Right lobe of liver (tissue), 6 donors: ENCODE measurements at regions not wholly inside any gene's neighbourhood (a gene's known extent, or its start where the extent isn't known, plus 50 kb on each side); places are given as distances from the start of the nearest gene placed in this dataset.

Experiments used
- ATAC-seq, 4 donors: fragments of 200-7000 bp; cut with Tn5 transposase; one replicate each; pipeline ENCODE4 v1.9.1; 2020; ENCODE audit warnings: mild to moderate bottlenecking in 4 of 4, moderate library complexity in 4 of 4
- DNase-seq, 3 donors: peaks; one replicate each; pipeline ENCODE4 v3.0.0-alpha.2; 2020
- H3K27ac ChIP-seq, 3 donors: fragments of 200-600 bp; one replicate each; pipeline ENCODE4 v1.8.0; 2022
- H3K27me3 ChIP-seq, 2 donors: fragments of 200-600 bp; one replicate each; pipeline ENCODE4 v1.8.0; 2022
- H3K36me3 ChIP-seq, 4 donors: fragments of 200-600 bp; sonication (generic) in 1 of 4; one replicate each; pipeline versions ENCODE4 v1.5.1 to v1.8.0; 2017 to 2022; ENCODE audit warnings: control low read depth in 1 of 4
- H3K4me1 ChIP-seq, 4 donors: fragments of 200-600 bp; sonication (generic) in 1 of 4; one replicate each; pipeline versions ENCODE4 v1.5.1 to v1.8.0; 2017 to 2022; ENCODE audit warnings: control low read depth in 1 of 4
- H3K4me3 ChIP-seq, 3 donors: fragments of 200-600 bp; one replicate each; pipeline ENCODE4 v1.8.0; 2022
- H3K9me3 ChIP-seq, 4 donors: fragments of 200-600 bp; sonication (generic) in 1 of 4; one replicate each; pipeline versions ENCODE4 v1.5.1 to v1.8.0; 2017 to 2022; ENCODE audit warnings: control low read depth in 1 of 4
- POLR2A ChIP-seq: fragments of 450-650 bp; IDR thresholded peaks from one replicate; pipeline ENCODE4 v1.6.1; 2017; ENCODE audit warnings: antibody characterized with exemption, mild to moderate bottlenecking
- WGBS: methylation state at CpG from one replicate; pipeline ENCODE4 v1.1.6; 2018; ENCODE audit warnings: low coverage, low lambda C conversion rate; ENCODE audit not compliant: insufficient coverage; ENCODE audit errors: missing lambda C conversion rate; 5-methylcytosine and 5-hydroxymethylcytosine counted together
- intact Hi-C, 2 donors: fragments of 100-400 bp; cut with DNase I; formaldehyde crosslinking; loops; one replicate each; pipeline versions ENCODE4 v1.11.2 to v1.14.1; 2022
- TF ChIP-seq, protein P1 (sequence below), 4 donors: fragments of 200-600 bp in 3 of 4; fragments of 450-650 bp in 1 of 4; IDR thresholded peaks; one replicate each; pipeline versions ENCODE4 v1.5.1 to v1.8.0; 2016 to 2022; ENCODE audit warnings: antibody characterized with exemption in 4 of 4, mild to moderate bottlenecking in 2 of 4
- donor health status: DM: no; HTN: yes; CAD: no.
- donor health status: DM: no; HTN: no; CAD: no.
- donor health status: DM: no; HTN: no; CAD: no.
- donor health status: DM: no; HTN: yes; CAD: no.
- donor health status: DM: no; HTN: yes; CAD: no.

GRCh38 chr1:115501476-115501875 is 140.3 kb upstream of the VANGL1 start:
- Histone ChIP-seq H3K9me3 (no peaks in the 10 kb centered on the region), H3K4me1 (no peaks in the 10 kb centered on the region), H3K4me3 (no peak overlapping the region), H3K27ac (no peak overlapping the region), H3K36me3 (no peaks in the 10 kb centered on the region), H3K27me3 (no peaks in the 10 kb centered on the region)
- 40% methylated on average over 1 of the region's 1 CpG for WGBS
- intact Hi-C loops, result no loop called here
- DNase-seq (no peak), ATAC-seq (no peak)
- TF ChIP-seq, protein P1, sequence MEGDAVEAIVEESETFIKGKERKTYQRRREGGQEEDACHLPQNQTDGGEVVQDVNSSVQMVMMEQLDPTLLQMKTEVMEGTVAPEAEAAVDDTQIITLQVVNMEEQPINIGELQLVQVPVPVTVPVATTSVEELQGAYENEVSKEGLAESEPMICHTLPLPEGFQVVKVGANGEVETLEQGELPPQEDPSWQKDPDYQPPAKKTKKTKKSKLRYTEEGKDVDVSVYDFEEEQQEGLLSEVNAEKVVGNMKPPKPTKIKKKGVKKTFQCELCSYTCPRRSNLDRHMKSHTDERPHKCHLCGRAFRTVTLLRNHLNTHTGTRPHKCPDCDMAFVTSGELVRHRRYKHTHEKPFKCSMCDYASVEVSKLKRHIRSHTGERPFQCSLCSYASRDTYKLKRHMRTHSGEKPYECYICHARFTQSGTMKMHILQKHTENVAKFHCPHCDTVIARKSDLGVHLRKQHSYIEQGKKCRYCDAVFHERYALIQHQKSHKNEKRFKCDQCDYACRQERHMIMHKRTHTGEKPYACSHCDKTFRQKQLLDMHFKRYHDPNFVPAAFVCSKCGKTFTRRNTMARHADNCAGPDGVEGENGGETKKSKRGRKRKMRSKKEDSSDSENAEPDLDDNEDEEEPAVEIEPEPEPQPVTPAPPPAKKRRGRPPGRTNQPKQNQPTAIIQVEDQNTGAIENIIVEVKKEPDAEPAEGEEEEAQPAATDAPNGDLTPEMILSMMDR (IDR thresholded peaks at IDR 0.05), result no peak
- TF ChIP-seq POLR2A, result no peak

GRCh38 chr1:115499253-115499652 is 142.5 kb upstream of the VANGL1 start:
- ATAC-seq (no peak), DNase-seq (no peak)
- Histone ChIP-seq H3K4me3 (no peak overlapping the region), H3K27me3 (no peaks in the 10 kb centered on the region), H3K27ac (no peak overlapping the region), H3K36me3 (no peaks in the 10 kb centered on the region), H3K9me3 (no peaks in the 10 kb centered on the region), H3K4me1 (no peaks in the 10 kb centered on the region)
- intact Hi-C loops, result no loop called here
- WGBS, result 79% methylated on average over 2 of the region's 2 CpGs
- TF ChIP-seq POLR2A, result no peak
- TF ChIP-seq, protein P1 (IDR thresholded peaks at IDR 0.05), result no peak

GRCh38 chr1:115496904-115497527 is 144.8 kb upstream of the VANGL1 start:
- no peak for TF ChIP-seq POLR2A
- TF ChIP-seq, protein P1 (IDR thresholded peaks at IDR 0.05), result no peak
- DNase-seq, result no peak
- intact Hi-C loops, result no loop called here

DNA sequence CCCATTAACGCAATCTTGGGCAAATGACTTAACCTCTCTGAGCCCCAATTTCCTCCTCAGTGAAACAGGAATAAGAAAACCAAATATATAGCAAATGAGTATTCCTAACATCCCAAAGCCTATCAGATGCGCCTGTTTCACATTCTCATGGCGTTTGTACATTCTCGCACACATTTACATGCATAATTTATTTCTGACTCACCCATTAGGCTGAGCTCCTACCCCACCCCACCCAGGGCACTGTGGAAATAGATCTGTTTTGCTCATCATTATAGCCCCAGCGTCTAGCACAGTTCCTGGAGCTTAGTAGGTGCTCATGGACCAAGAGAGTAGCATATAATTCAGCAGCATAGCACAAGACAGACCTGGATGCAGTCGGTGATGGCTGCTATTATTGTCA is 146.1 kb upstream of the VANGL1 start:
- ATAC-seq, result no peak

More at GRCh38 chr1:115496904-115497527, 144.8 kb upstream of the VANGL1 start:
- Histone ChIP-seq H3K4me1 (no peaks in the 10 kb centered on the region), H3K4me3 (no peak overlapping the region), H3K27me3 (no peaks in the 10 kb centered on the region), H3K27ac (no peak overlapping the region), H3K9me3 (no peaks in the 10 kb centered on the region), H3K36me3 (no peaks in the 10 kb centered on the region)
- ATAC-seq, result no peak
- WGBS, result 31% methylated on average over 4 of the region's 4 CpGs

More for the DNA sequence above, 146.1 kb upstream of the VANGL1 start:
- intact Hi-C loops, result no loop called here
- no peak for DNase-seq
- Histone ChIP-seq H3K4me1 (no peaks in the 10 kb centered on the region), H3K36me3 (no peaks in the 10 kb centered on the region), H3K27ac (no peak overlapping the region), H3K27me3 (no peaks in the 10 kb centered on the region), H3K4me3 (no peak overlapping the region), H3K9me3 (no peaks in the 10 kb centered on the region)
- 78% methylated on average over 6 of the region's 6 CpGs for WGBS
- TF ChIP-seq POLR2A, result no peak
- TF ChIP-seq, protein P1 (IDR thresholded peaks at IDR 0.05), result no peak
